H9 (cell line): ENCODE measurements at regions not wholly inside any gene's neighbourhood (a gene's known extent, or its start where the extent isn't known, plus 50 kb on each side); places are given as distances from the start of the nearest gene placed in this dataset.

Experiments
- DNase-seq: peaks from one replicate; pipeline ENCODE4 v3.0.0-alpha.2; 2017
- H2AFZ ChIP-seq: one replicate; pipeline ENCODE4 v1.6.1; 2013; ENCODE audit warnings: mild to moderate bottlenecking, low read length, control low read depth, moderate library complexity
- H2AK5ac ChIP-seq: 2 replicates; pipeline ENCODE4 v1.6.1; 2013; ENCODE audit warnings: low read length, control low read depth, mixed read lengths; ENCODE audit not compliant: insufficient read length
- H2BK120ac ChIP-seq: one replicate; pipeline ENCODE4 v1.6.1; 2013; ENCODE audit warnings: low read depth, mild to moderate bottlenecking, low read length, control low read depth, inconsistent platforms; ENCODE audit not compliant: poor library complexity, severe bottlenecking
- H2BK12ac ChIP-seq: 2 replicates; pipeline ENCODE4 v1.6.1; 2013; ENCODE audit warnings: low read length, control low read depth, mixed read lengths, low read depth; ENCODE audit not compliant: insufficient read length
- H2BK15ac ChIP-seq: 2 replicates; pipeline ENCODE4 v1.6.1; 2013; ENCODE audit warnings: low read depth, low read length, control low read depth
- H2BK20ac ChIP-seq: one replicate; pipeline ENCODE4 v1.6.1; 2013; ENCODE audit warnings: low read depth, mild to moderate bottlenecking, low read length, control low read depth, inconsistent platforms; ENCODE audit not compliant: poor library complexity, severe bottlenecking
- H2BK5ac ChIP-seq: 2 replicates; pipeline ENCODE4 v1.6.1; 2013; ENCODE audit warnings: low read length, control low read depth, mixed read lengths; ENCODE audit not compliant: insufficient read length
- H3K14ac ChIP-seq: 2 replicates; pipeline ENCODE4 v1.6.1; 2013; ENCODE audit warnings: low read length, control low read depth; ENCODE audit not compliant: insufficient read depth
- H3K18ac ChIP-seq: 2 replicates; pipeline ENCODE4 v1.6.1; 2013; ENCODE audit warnings: low read depth, mild to moderate bottlenecking, mixed read lengths, low read length, control low read depth; ENCODE audit not compliant: insufficient read length
- H3K23ac ChIP-seq: 2 replicates; pipeline ENCODE4 v1.6.1; 2013; ENCODE audit warnings: low read length, control low read depth, mixed read lengths, low read depth; ENCODE audit not compliant: insufficient read length
- H3K23me2 ChIP-seq: 2 replicates; pipeline ENCODE4 v1.6.1; 2013; ENCODE audit warnings: low read depth, mild to moderate bottlenecking, mixed read lengths, low read length, control low read depth; ENCODE audit not compliant: insufficient read length, poor library complexity, severe bottlenecking
- H3K27ac ChIP-seq: 2 replicates; pipeline ENCODE4 v1.5.1; 2013; ENCODE audit warnings: low read length, control low read depth, mixed read lengths, low read depth; ENCODE audit not compliant: insufficient read length
- H3K27me3 ChIP-seq: 2 replicates; pipeline ENCODE4 v1.6.1; 2013; ENCODE audit warnings: low read length, control low read depth, inconsistent platforms; ENCODE audit not compliant: insufficient read depth
- H3K4ac ChIP-seq: 2 replicates; pipeline ENCODE4 v1.6.1; 2013; ENCODE audit warnings: low read depth, mild to moderate bottlenecking, control low read depth, inconsistent platforms, low read length, moderate library complexity
- H3K4me1 ChIP-seq: 2 replicates; pipeline ENCODE4 v1.6.1; 2013; ENCODE audit warnings: low read length, control low read depth, inconsistent platforms; ENCODE audit not compliant: insufficient read depth
- H3K4me2 ChIP-seq: 2 replicates; pipeline ENCODE4 v1.6.1; 2013; ENCODE audit warnings: low read length, control low read depth, mixed read lengths; ENCODE audit not compliant: insufficient read length, insufficient read depth
- H3K56ac ChIP-seq: 2 replicates; pipeline ENCODE4 v1.6.1; 2013; ENCODE audit warnings: low read depth, mild to moderate bottlenecking, mixed read lengths, low read length, control low read depth; ENCODE audit not compliant: insufficient read length
- H3K79me1 ChIP-seq: 2 replicates; pipeline ENCODE4 v1.6.1; 2013; ENCODE audit warnings: low read depth, mild to moderate bottlenecking, moderate library complexity, low read length, control low read depth, inconsistent platforms; ENCODE audit not compliant: insufficient read depth, poor library complexity, severe bottlenecking
- H3K79me2 ChIP-seq: 2 replicates; pipeline ENCODE4 v1.6.1; 2013; ENCODE audit warnings: low read length, control low read depth, inconsistent platforms; ENCODE audit not compliant: insufficient read depth
- H3K9ac ChIP-seq: 2 replicates; pipeline ENCODE4 v1.6.1; 2013; ENCODE audit warnings: low read length, control low read depth, mixed read lengths; ENCODE audit not compliant: insufficient read length; ENCODE audit errors: extremely low read depth
- H3K9me3 ChIP-seq: one replicate; pipeline ENCODE4 v1.6.1; 2013; ENCODE audit warnings: low read depth, low read length, inconsistent platforms; ENCODE audit not compliant: control insufficient read depth
- H3T11ph ChIP-seq: one replicate; pipeline ENCODE4 v1.6.1; 2013; ENCODE audit warnings: mild to moderate bottlenecking, low read length, control low read depth, inconsistent platforms
- H4K20me1 ChIP-seq: one replicate; pipeline ENCODE4 v1.6.1; 2013; ENCODE audit not compliant: control insufficient read depth, insufficient read length, insufficient read depth
- H4K5ac ChIP-seq: 2 replicates; pipeline ENCODE4 v1.6.1; 2013; ENCODE audit warnings: low read depth, mild to moderate bottlenecking, mixed read lengths, low read length, control low read depth; ENCODE audit not compliant: insufficient read length
- H4K8ac ChIP-seq: replicated peaks from 2 replicates; pipeline ENCODE4 v1.6.1; 2013; ENCODE audit warnings: low read length, control low read depth, mixed read lengths, low read depth; ENCODE audit not compliant: insufficient read length
- H4K91ac ChIP-seq: 2 replicates; pipeline ENCODE4 v1.6.1; 2013; ENCODE audit warnings: low read depth, mild to moderate bottlenecking, moderate library complexity, mixed read lengths, low read length, control low read depth; ENCODE audit not compliant: insufficient read length
- H3K27ac Mint-ChIP-seq, 3 experiments: 2 replicates in 2 of 3; 3 replicates in 1 of 3; pipeline ENCODE4 v1.8.0; 2020 to 2021; ENCODE audit warnings: mixed read lengths in 3 of 3, mild to moderate bottlenecking in 1 of 3, moderate library complexity in 1 of 3
- H3K27me3 Mint-ChIP-seq: 2 replicates; pipeline ENCODE4 v1.8.0; 2021; ENCODE audit warnings: low read depth, mild to moderate bottlenecking, moderate library complexity, mixed read lengths
- H3K36me3 Mint-ChIP-seq, 3 experiments: 2 replicates in 2 of 3; 3 replicates in 1 of 3; pipeline ENCODE4 v1.8.0; 2020 to 2021; ENCODE audit warnings: low read depth in 3 of 3, mixed read lengths in 3 of 3; ENCODE audit not compliant: insufficient read depth in 1 of 3
- H3K4me1 Mint-ChIP-seq, 2 experiments: 2 replicates each; pipeline ENCODE4 v1.8.0; 2020; ENCODE audit warnings: mixed read lengths in 2 of 2
- H3K4me3 Mint-ChIP-seq, 2 experiments: 2 replicates in 1 of 2; 3 replicates in 1 of 2; pipeline ENCODE4 v1.8.0; 2020 to 2021; ENCODE audit warnings: mild to moderate bottlenecking in 2 of 2, mixed read lengths in 2 of 2, moderate library complexity in 1 of 2
- H3K9me3 Mint-ChIP-seq, 2 experiments: 2 replicates in 1 of 2; 3 replicates in 1 of 2; pipeline ENCODE4 v1.8.0; 2020; ENCODE audit warnings: mild to moderate bottlenecking in 2 of 2, mixed read lengths in 2 of 2, moderate library complexity in 1 of 2
- CTCF ChIP-seq: fragments of 200-600 bp; sonication (generic); conservative IDR thresholded peaks from 3 replicates; pipeline ENCODE4 v1.8.0; 2021; ENCODE audit warnings: antibody characterized with exemption, mild to moderate bottlenecking
- WGBS: extraction: QIAGEN DNeasy Blood & Tissue Kit; methylation state at CpG from one replicate; pipeline ENCODE4 v1.1.7; 2013; ENCODE audit warnings: missing lambda C conversion rate, low lambda C conversion rate, mixed read lengths; ENCODE audit not compliant: insufficient read length; ENCODE audit errors: extremely low coverage; 5-methylcytosine and 5-hydroxymethylcytosine counted together

GRCh38 chr5:33075731-33076130 lies 364.6 kb downstream of the NPR3 start:
- 0 out of 7 replicates have a peak, but pooled peaks cover 0 to 4% (median 0%) of the 10 kb centered on the region in 3 experiments for H3K36me3 Mint-ChIP-seq
- H3K14ac ChIP-seq, result no peak overlapping the region
- no peak overlapping the region for H2BK5ac ChIP-seq
- H3K18ac ChIP-seq, result no peak overlapping the region
- no peak overlapping the region for H3K4me3 Mint-ChIP-seq
- H3K23me2 ChIP-seq, result no peaks in the 10 kb centered on the region
- H2BK120ac ChIP-seq, result no peak overlapping the region
- H2AK5ac ChIP-seq, result no peak overlapping the region
- no peak overlapping the region for H3K23ac ChIP-seq
- no peak for TF ChIP-seq CTCF
- H4K8ac ChIP-seq, result no peak overlapping the region
- no peak overlapping the region for H3T11ph ChIP-seq
- H3K27me3 ChIP-seq, result no peaks in the 10 kb centered on the region
- no peak overlapping the region for H3K4ac ChIP-seq
- no CpG with 5 or more reads among the region's 2 CpGs for WGBS
- H3K4me1 Mint-ChIP-seq, result peaks cover 0 to 8% of the 10 kb centered on the region in 2 experiments; a peak in 1 of 4 replicates
- H2AFZ ChIP-seq, result no peak overlapping the region
- no peak overlapping the region for H3K4me2 ChIP-seq
- no peak overlapping the region for H3K27ac ChIP-seq
- no peak overlapping the region for H3K9ac ChIP-seq
- no peak for DNase-seq
- H3K9me3 Mint-ChIP-seq, result peaks cover 0 to 9% of the 10 kb centered on the region in 2 experiments; a peak in 3 of 5 replicates
- H3K27me3 Mint-ChIP-seq, result no peaks in the 10 kb centered on the region
- no peak overlapping the region; a peak in 1 of 7 replicates for H3K27ac Mint-ChIP-seq
- no peak overlapping the region for H4K5ac ChIP-seq
- no peaks in the 10 kb centered on the region for H3K79me2 ChIP-seq
- H3K9me3 ChIP-seq, result no peaks in the 10 kb centered on the region
- no peaks in the 10 kb centered on the region for H3K79me1 ChIP-seq
- no peak overlapping the region for H2BK15ac ChIP-seq
- no peak overlapping the region for H4K91ac ChIP-seq
- H4K20me1 ChIP-seq, result no peaks in the 10 kb centered on the region
- no peak overlapping the region for H2BK20ac ChIP-seq
- no peaks in the 10 kb centered on the region for H3K4me1 ChIP-seq
- H3K56ac ChIP-seq, result no peak overlapping the region
- no peak overlapping the region for H2BK12ac ChIP-seq
